DOHH2 (cell line): ENCODE measurements at regions not wholly inside any gene's neighbourhood (a gene's known extent, or its start where the extent isn't known, plus 50 kb on each side); places are given as distances from the start of the nearest gene placed in this dataset.

Experiments
- CTCF ChIP-seq: fragments of 200-600 bp; sonication (generic); IDR thresholded peaks from one replicate; pipeline ENCODE4 v1.5.1; 2014; ENCODE audit warnings: antibody characterized with exemption, mild to moderate bottlenecking, low read depth, low read length; ENCODE audit not compliant: poor library complexity, severe bottlenecking
- EZH2phosphoT487 ChIP-seq: fragments of 200-600 bp; sonication (generic); IDR thresholded peaks from 2 replicates; pipeline ENCODE4 v1.6.1; 2017; ENCODE audit warnings: borderline replicate concordance, mild to moderate bottlenecking, antibody characterized with exemption, low read length, moderate library complexity, mixed read lengths

GRCh38 chr3:56974247-56974930, 86.1 kb upstream of the SPATA12 start:
- TF ChIP-seq CTCF (no peak), EZH2phosphoT487 (no peak)
